D341Med (cell line): ENCODE measurements at regions not wholly inside any gene's neighbourhood (a gene's known extent, or its start where the extent isn't known, plus 50 kb on each side); places are given as distances from the start of the nearest gene placed in this dataset.
"Not testable (repeated sequence)": the region's sequence is repeated elsewhere in the genome, so short reads cannot be mapped to it uniquely, and the experiment has no call there.

Experiments used
- DNase-seq: peaks from one replicate; pipeline ENCODE4 v3.0.0; 2012; ENCODE audit warnings: low spot score

GRCh38 chr14:27757642-27758041 lies 1008.9 kb upstream of the FOXG1 start:
- DNase-seq: not testable (repeated sequence)

- not testable (repeated sequence) for DNase-seq
Observed at GRCh38 chr14:27760367-27760766, 1006.2 kb upstream of the FOXG1 start.

- not testable (repeated sequence) for DNase-seq
Observed at GRCh38 chr14:27799066-27800028, 967.2 kb upstream of the FOXG1 start.

GRCh38 chr14:27817746-27818430 lies 948.7 kb upstream of the FOXG1 start:
- DNase-seq: not testable (repeated sequence)

GRCh38 chr14:27826149-27826548 lies 940.4 kb upstream of the FOXG1 start:
- DNase-seq: not testable (repeated sequence)

GRCh38 chr14:27831978-27832377 lies 934.6 kb upstream of the FOXG1 start:
- DNase-seq: not testable (repeated sequence)

- DNase-seq: not testable (repeated sequence)
Observed at GRCh38 chr14:27833001-27833400, 933.6 kb upstream of the FOXG1 start.

- no peak for DNase-seq
Observed at GRCh38 chr14:27836386-27836785, 930.2 kb upstream of the FOXG1 start.

- no peak for DNase-seq
Observed at GRCh38 chr14:27845241-27845850, 921.2 kb upstream of the FOXG1 start.

- no peak for DNase-seq
Observed at GRCh38 chr14:27845902-27846301, 920.7 kb upstream of the FOXG1 start.

- not testable (repeated sequence) for DNase-seq
Observed at GRCh38 chr14:27847480-27847879, 919.1 kb upstream of the FOXG1 start.

GRCh38 chr14:27849193-27849592 lies 917.4 kb upstream of the FOXG1 start:
- DNase-seq: not testable (repeated sequence)

GRCh38 chr14:27862684-27863083 lies 903.9 kb upstream of the FOXG1 start:
- DNase-seq: no peak

GRCh38 chr14:27863166-27863565 lies 903.4 kb upstream of the FOXG1 start:
- DNase-seq: no peak

- no peak for DNase-seq
Observed at GRCh38 chr14:27881063-27881462, 885.5 kb upstream of the FOXG1 start.

- no peak for DNase-seq
Observed at GRCh38 chr14:27881646-27882045, 884.9 kb upstream of the FOXG1 start.

GRCh38 chr14:27886256-27886655 lies 880.3 kb upstream of the FOXG1 start:
- DNase-seq: no peak

GRCh38 chr14:27890259-27890658 lies 876.3 kb upstream of the FOXG1 start:
- no peak for DNase-seq

- not testable (repeated sequence) for DNase-seq
Observed at GRCh38 chr14:27908484-27908883, 858.1 kb upstream of the FOXG1 start.

- no peak for DNase-seq
Observed at GRCh38 chr14:27916326-27916725, 850.3 kb upstream of the FOXG1 start.

- no peak for DNase-seq
Observed at GRCh38 chr14:27917896-27918295, 848.7 kb upstream of the FOXG1 start.

GRCh38 chr14:27927519-27927918 lies 839.1 kb upstream of the FOXG1 start:
- DNase-seq: no peak
